HCT116 (cell line): ENCODE measurements at regions not wholly inside any gene's neighbourhood (a gene's known extent, or its start where the extent isn't known, plus 50 kb on each side); places are given as distances from the start of the nearest gene placed in this dataset.

Experiments used
- ATAC-seq: fragments of 200-7000 bp; cut with Tn5 transposase; 2 replicates; pipeline ENCODE4 v1.9.1; 2020; ENCODE audit warnings: mild to moderate bottlenecking, moderate library complexity
- BruUV-seq: library from RNA; stranded (reverse); fragments of 400-500 nt; replicated peaks from 2 replicates; lab custom pipeline; 2021; lab: Mats Ljungman, UMichigan
- CTCF ChIA-PET: fragments of 300-600 bp; sonication (Branson Sonifier 250); formaldehyde crosslinking; loops from one replicate; lab custom pipeline; 2021; ENCODE audit warnings: antibody characterized with exemption; lab: Charles Lee
- POLR2A ChIA-PET: fragments of 300-600, 350-600 bp; sonication (Branson Sonifier 250); formaldehyde crosslinking; loops from one replicate; lab custom pipeline; 2021; ENCODE audit warnings: antibody characterized with exemption; lab: Charles Lee
- RAD21 ChIA-PET, 2 experiments: fragments of 300-600 bp; sonication (Branson Sonifier 250); formaldehyde crosslinking; loops; one replicate each; lab custom pipeline; 2023; ENCODE audit warnings: low total read pairs in 2 of 2; ENCODE audit not compliant: uncharacterized antibody in 2 of 2, unreplicated experiment in 2 of 2, low non-redundant PET in 1 of 2; lab: Charles Lee
- DNase-seq: peaks from one replicate; pipeline ENCODE4 v3.0.0-alpha.2; 2010; ENCODE audit warnings: low read depth, low spot score
- H2AFZ ChIP-seq: fragments of 200-600 bp; shearing (Covaris generic), sonication (generic); 2 replicates; pipeline ENCODE4 v1.6.1; 2017; ENCODE audit warnings: low read depth, mixed run types, mixed read lengths, antibody characterized with exemption, low read length; ENCODE audit not compliant: poor library complexity, severe bottlenecking
- H3K27ac ChIP-seq: 2 replicates; pipeline ENCODE4 v1.5.1; 2012; ENCODE audit warnings: low read depth, low read length
- H3K27me3 ChIP-seq: fragments of 200-600 bp; sonication (generic); 2 replicates; pipeline ENCODE4 v1.6.1; 2016; ENCODE audit warnings: mixed run types, low read length, mixed read lengths; ENCODE audit not compliant: insufficient read depth
- H3K36me3 ChIP-seq, 2 experiments: fragments of 200-500 bp in 1 of 2; fragments of 200-600 bp in 1 of 2; sonication (Bioruptor generic) in 1 of 2; sonication (generic) in 1 of 2; 2 replicates each; pipeline versions ENCODE4 v1.5.1 to v1.6.1; 2014 to 2016; ENCODE audit warnings: low read length in 2 of 2, inconsistent platforms in 1 of 2, mixed read lengths in 1 of 2, mixed run types in 1 of 2; ENCODE audit not compliant: insufficient read depth in 2 of 2, control insufficient read depth in 1 of 2
- H3K4me1 ChIP-seq, 2 experiments: fragments of 200-600 bp in 1 of 2; sonication (generic) in 1 of 2; 2 replicates each; pipeline versions ENCODE4 v1.5.1 to v1.6.1; 2012 to 2017; ENCODE audit warnings: low read length in 2 of 2, inconsistent platforms in 1 of 2, mild to moderate bottlenecking in 1 of 2, mixed read lengths in 1 of 2, mixed run types in 1 of 2, moderate library complexity in 1 of 2; ENCODE audit not compliant: insufficient read depth in 2 of 2, control insufficient read depth in 1 of 2
- H3K4me2 ChIP-seq: fragments of 200-600 bp; sonication (generic); 2 replicates; pipeline ENCODE4 v1.6.1; 2017; ENCODE audit warnings: mixed run types, low read length, mixed read lengths
- H3K4me3 ChIP-seq, 2 experiments: fragments of 200-600 bp in 1 of 2; sonication (generic) in 1 of 2; replicated peaks in 1 of 2; 2 replicates each; pipeline ENCODE4 v1.5.1; 2011 to 2016; ENCODE audit warnings: low read length in 2 of 2, control low read depth in 1 of 2, low read depth in 1 of 2, mild to moderate bottlenecking in 1 of 2, mixed read lengths in 1 of 2, mixed run types in 1 of 2
- H3K79me2 ChIP-seq: fragments of 200-600 bp; sonication (generic); 2 replicates; pipeline ENCODE4 v1.6.1; 2017; ENCODE audit warnings: mild to moderate bottlenecking, mixed run types, low read length, moderate library complexity, mixed read lengths; ENCODE audit not compliant: insufficient read depth
- H3K9ac ChIP-seq: fragments of 200-600 bp; sonication (generic); 2 replicates; pipeline ENCODE4 v1.6.1; 2016; ENCODE audit warnings: low read length, mixed read lengths
- H3K9me2 ChIP-seq: fragments of 200-600 bp; sonication (generic), shearing (Covaris generic); 2 replicates; pipeline ENCODE4 v1.6.1; 2017; ENCODE audit warnings: mixed run types, mild to moderate bottlenecking, moderate library complexity; ENCODE audit not compliant: insufficient read depth
- H3K9me3 ChIP-seq, 2 experiments: fragments of 200-500 bp in 1 of 2; fragments of 200-600 bp in 1 of 2; sonication (Bioruptor generic) in 1 of 2; sonication (generic) in 1 of 2; 2 replicates each; pipeline ENCODE4 v1.6.1; 2014 to 2017; ENCODE audit warnings: low read length in 2 of 2, mixed read lengths in 2 of 2, inconsistent platforms in 1 of 2, low read depth in 1 of 2, mild to moderate bottlenecking in 1 of 2, mixed run types in 1 of 2, moderate library complexity in 1 of 2; ENCODE audit not compliant: control insufficient read depth in 1 of 2, insufficient read depth in 1 of 2
- H4K20me1 ChIP-seq: fragments of 200-600 bp; sonication (generic), shearing (Covaris generic); 2 replicates; pipeline ENCODE4 v1.6.1; 2017; ENCODE audit warnings: mixed run types, mild to moderate bottlenecking, moderate library complexity; ENCODE audit not compliant: insufficient read depth
- CTCF ChIP-seq, 3 experiments: fragments of 200-600 bp in 1 of 3; sonication (generic) in 1 of 3; IDR thresholded peaks in 2 of 3; conservative IDR thresholded peaks in 1 of 3; 2 replicates each; pipeline ENCODE4 v1.5.1; 2012 to 2017; ENCODE audit warnings: low read depth in 2 of 3, low read length in 2 of 3, antibody characterized with exemption in 1 of 3, borderline replicate concordance in 1 of 3, control low read depth in 1 of 3, mild to moderate bottlenecking in 1 of 3, mixed read lengths in 1 of 3, mixed run types in 1 of 3, moderate library complexity in 1 of 3; ENCODE audit not compliant: insufficient read depth in 1 of 3
- FOSL1 ChIP-seq: IDR thresholded peaks from 2 replicates; pipeline ENCODE4 v1.6.1; 2012; ENCODE audit warnings: low read depth
- POLR2AphosphoS5 ChIP-seq: IDR thresholded peaks from 2 replicates; pipeline ENCODE4 v1.6.1; 2011; ENCODE audit warnings: mild to moderate bottlenecking, low read depth, low read length, moderate library complexity
- RAD21 ChIP-seq: IDR thresholded peaks from 2 replicates; pipeline ENCODE4 v1.6.1; 2012; ENCODE audit warnings: low read depth, mild to moderate bottlenecking
- ZFX ChIP-seq: fragments of 450-650 bp; IDR thresholded peaks from 2 replicates; pipeline ENCODE4 v1.6.1; 2017
- intact Hi-C: fragments of 100-400 bp; cut with micrococcal nuclease; formaldehyde crosslinking; loops from 2 replicates; pipeline ENCODE4 v1.10.0; 2022
- TF ChIP-seq, protein P1 (sequence below): IDR thresholded peaks from 2 replicates; pipeline ENCODE4 v1.6.1; 2012; ENCODE audit warnings: low read depth
- TF ChIP-seq, protein P2 (sequence below): IDR thresholded peaks from 2 replicates; pipeline ENCODE4 v1.6.1; 2012

DNA sequence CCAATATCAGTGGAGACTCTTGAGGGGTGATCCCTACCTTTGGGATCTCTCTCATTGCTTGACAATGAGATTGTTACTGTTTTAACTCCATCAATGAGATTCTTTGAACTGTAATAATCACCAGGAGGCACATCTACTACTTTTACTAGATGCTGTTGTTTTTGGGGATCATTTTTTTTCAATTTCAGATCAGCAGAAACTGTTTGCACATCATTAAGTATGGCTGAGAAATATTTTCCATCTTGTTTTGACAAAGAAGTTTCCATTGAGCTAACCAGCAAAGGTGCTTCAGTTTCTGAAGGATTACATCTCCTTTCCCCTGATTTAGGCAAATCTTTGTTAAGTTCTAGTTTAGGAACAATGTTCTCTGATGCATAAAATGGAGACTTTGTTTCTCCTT is 54.8 kb upstream of the SLC4A10 start:
- BruUV-seq: no TSS peak

DNA sequence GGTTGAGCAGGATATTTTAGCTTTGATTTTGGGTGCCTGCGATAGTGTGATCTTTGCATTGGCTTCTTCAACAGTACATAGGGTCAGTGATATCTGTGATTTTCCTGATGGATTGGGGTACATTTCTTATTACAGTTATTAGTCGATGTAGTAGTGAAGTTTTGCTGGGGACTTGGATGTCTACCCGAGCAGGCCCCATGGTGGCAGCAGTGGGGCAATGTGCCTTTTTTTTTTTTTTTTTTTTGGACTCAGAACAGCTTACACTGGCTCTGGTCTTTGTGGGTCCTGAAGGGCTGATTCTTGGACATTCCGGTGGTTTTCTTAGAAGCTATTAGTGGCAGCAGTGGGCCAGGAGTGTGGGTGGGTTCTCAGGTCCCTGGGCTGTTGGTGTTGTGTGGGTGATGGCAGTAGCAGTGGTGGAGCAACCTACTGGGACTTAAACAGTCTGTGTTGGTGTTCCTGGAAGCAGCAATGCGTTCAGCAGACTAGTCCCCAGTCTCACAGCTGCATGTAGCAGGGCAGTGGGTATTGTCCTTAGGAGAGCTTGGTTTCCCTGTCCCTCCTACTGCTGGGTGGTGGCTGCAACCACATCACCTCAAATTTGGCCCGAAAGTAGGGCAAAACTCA is 53.7 kb upstream of the SLC4A10 start:
- no peak overlapping the region for H3K9ac ChIP-seq
- CTCF ChIA-PET: interaction anchor here (0.7 to 2.3 kb wide), 3 partner anchors 13 to 376 kb away, joined by 3 to 9 read pairs (median 4); no protein-coding TSS in a partner anchor
- RAD21 ChIA-PET: no interaction called here
- DNase-seq: no peak
- TF ChIP-seq ZFX: no peak
- TF ChIP-seq, protein P1, sequence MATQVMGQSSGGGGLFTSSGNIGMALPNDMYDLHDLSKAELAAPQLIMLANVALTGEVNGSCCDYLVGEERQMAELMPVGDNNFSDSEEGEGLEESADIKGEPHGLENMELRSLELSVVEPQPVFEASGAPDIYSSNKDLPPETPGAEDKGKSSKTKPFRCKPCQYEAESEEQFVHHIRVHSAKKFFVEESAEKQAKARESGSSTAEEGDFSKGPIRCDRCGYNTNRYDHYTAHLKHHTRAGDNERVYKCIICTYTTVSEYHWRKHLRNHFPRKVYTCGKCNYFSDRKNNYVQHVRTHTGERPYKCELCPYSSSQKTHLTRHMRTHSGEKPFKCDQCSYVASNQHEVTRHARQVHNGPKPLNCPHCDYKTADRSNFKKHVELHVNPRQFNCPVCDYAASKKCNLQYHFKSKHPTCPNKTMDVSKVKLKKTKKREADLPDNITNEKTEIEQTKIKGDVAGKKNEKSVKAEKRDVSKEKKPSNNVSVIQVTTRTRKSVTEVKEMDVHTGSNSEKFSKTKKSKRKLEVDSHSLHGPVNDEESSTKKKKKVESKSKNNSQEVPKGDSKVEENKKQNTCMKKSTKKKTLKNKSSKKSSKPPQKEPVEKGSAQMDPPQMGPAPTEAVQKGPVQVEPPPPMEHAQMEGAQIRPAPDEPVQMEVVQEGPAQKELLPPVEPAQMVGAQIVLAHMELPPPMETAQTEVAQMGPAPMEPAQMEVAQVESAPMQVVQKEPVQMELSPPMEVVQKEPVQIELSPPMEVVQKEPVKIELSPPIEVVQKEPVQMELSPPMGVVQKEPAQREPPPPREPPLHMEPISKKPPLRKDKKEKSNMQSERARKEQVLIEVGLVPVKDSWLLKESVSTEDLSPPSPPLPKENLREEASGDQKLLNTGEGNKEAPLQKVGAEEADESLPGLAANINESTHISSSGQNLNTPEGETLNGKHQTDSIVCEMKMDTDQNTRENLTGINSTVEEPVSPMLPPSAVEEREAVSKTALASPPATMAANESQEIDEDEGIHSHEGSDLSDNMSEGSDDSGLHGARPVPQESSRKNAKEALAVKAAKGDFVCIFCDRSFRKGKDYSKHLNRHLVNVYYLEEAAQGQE: no peak
- peak; percentile 14 to 61 (median 55); a peak in 4 of 6 replicates for TF ChIP-seq CTCF (IDR thresholded peaks at IDR 0.05 in 2 of 3, conservative IDR thresholded peaks at IDR 0.05 in 1 of 3; ENCODE audit: borderline replicate concordance in 1 of 3, insufficient read depth in 1 of 3, low read depth in 2 of 3, low read length in 2 of 3)
- TF ChIP-seq FOSL1: no peak
- TF ChIP-seq, protein P2, sequence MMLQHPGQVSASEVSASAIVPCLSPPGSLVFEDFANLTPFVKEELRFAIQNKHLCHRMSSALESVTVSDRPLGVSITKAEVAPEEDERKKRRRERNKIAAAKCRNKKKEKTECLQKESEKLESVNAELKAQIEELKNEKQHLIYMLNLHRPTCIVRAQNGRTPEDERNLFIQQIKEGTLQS: no peak
- TF ChIP-seq, all 23 proteins: peak for 1
- Histone ChIP-seq H3K4me3 (no peak overlapping the region), H3K36me3 (no peaks in the 10 kb centered on the region), H3K27me3 (no peaks in the 10 kb centered on the region), H3K4me1 (no peaks in the 10 kb centered on the region), H3K79me2 (no peaks in the 10 kb centered on the region), H3K4me2 (no peak overlapping the region), H4K20me1 (no peaks in the 10 kb centered on the region), H2AFZ (peak overlapping the region; percentile 11), H3K9me2 (no peaks in the 10 kb centered on the region), H3K9me3 (no peaks in the 10 kb centered on the region), H3K27ac (no peak overlapping the region)
- POLR2A ChIA-PET: no interaction called here
- BruUV-seq: no TSS peak
- intact Hi-C loops: no loop called here
- peak; percentile 74 for ATAC-seq

More for the DNA sequence above, 54.8 kb upstream of the SLC4A10 start:
- Histone ChIP-seq H3K27me3 (no peaks in the 10 kb centered on the region), H3K9ac (no peak overlapping the region), H2AFZ (no peak overlapping the region), H3K36me3 (no peaks in the 10 kb centered on the region), H3K4me3 (no peak overlapping the region), H3K9me2 (no peaks in the 10 kb centered on the region), H3K4me2 (no peak overlapping the region), H4K20me1 (no peaks in the 10 kb centered on the region), H3K27ac (no peak overlapping the region), H3K79me2 (no peaks in the 10 kb centered on the region), H3K9me3 (0 out of 4 replicates have a peak, but pooled peaks cover 0 to 3% of the 10 kb centered on the region in 2 experiments), H3K4me1 (no peaks in the 10 kb centered on the region)
- POLR2A ChIA-PET: no interaction called here
- TF ChIP-seq RAD21 (no peak), POLR2AphosphoS5 (no peak)
- RAD21 ChIA-PET: no interaction called here
- DNase-seq (no peak), ATAC-seq (no peak)
- intact Hi-C loops: no loop called here
- CTCF ChIA-PET: no interaction called here
